Erythroblast (primary cell): ENCODE measurements at regions not wholly inside any gene's neighbourhood (a gene's known extent, or its start where the extent isn't known, plus 50 kb on each side); places are given as distances from the start of the nearest gene placed in this dataset.

Experiments
- DNase-seq, 2 experiments: peaks; one replicate each; lab custom pipeline; 2025; lab: John Stamatoyannopoulos, UW
- GATA1 ChIP-seq: IDR thresholded peaks from 2 replicates; pipeline ENCODE4 v1.6.1; 2011; ENCODE audit warnings: low read depth, mild to moderate bottlenecking, control low read depth, low read length, moderate library complexity
- POLR2A ChIP-seq: IDR thresholded peaks from 2 replicates; pipeline ENCODE4 v1.6.1; 2011; ENCODE audit warnings: mild to moderate bottlenecking, low read length

DNA sequence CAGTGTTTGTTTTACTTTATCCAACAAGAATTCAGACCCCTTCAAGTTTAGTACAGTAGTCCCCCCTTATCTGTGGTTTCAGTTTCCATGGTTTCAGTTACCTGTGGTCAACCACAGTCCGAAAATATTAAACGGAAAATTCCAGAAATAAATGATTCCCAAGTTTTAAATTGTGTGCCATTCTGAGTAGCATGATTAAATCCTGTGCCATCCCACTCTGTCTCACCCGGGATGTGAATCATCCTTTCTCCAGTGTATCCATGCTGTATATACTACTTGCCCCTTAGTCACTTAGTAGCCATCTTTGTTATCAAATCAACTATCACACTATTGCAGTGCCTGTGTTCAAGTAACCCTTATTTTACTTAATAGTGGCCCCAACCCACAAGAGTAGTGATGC is 153.8 kb upstream of the RASA1 start:
- TF ChIP-seq POLR2A (no peak), GATA1 (no peak)
- DNase-seq, result peak in 1 of 2 experiments; percentile 7

DNA sequence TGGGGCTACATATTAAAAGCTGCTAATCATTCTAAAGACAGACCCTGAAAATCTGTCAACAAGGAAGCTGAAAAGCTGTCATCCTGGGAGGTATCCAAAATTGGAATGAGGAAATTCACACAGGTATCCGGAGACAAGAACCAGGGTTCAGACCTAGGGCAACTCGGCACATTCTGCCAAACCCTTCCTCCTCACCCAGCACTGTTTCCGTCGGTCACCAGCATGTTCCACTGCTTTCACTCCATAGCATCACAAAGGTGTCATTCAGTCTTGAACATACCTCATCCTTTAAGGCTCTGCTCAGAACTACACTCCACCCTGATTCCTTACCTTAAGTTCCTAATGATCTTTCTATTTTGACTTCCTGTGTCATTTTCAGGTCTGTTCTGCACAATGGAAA is 153.1 kb upstream of the RASA1 start:
- no peak for TF ChIP-seq GATA1
- no peak for TF ChIP-seq POLR2A

DNA sequence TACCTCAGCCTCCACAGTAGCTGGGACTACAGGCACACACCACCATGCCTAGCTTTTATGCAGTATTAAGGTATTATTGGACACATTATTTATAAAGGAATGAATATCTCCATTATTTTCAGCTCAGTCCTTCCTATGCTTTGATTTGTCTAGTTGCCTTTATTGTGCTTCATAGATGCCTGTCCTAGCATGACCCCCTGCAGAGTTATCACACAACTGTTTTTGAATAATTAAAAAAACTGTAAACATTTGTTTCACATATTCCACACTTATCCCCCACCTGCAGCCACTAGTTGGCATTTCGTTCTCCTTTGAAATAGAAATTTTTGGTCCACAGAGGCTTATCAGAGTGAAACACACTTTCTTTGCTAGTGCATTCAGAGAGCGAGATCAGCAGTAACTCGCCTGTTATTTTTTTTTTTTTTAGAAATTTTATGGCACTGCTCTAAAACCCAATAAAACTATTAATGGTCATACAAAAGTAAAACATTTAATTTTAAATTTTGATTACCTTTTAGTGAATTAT is 151.8 kb upstream of the RASA1 start:
- no peak for TF ChIP-seq GATA1
- TF ChIP-seq POLR2A, result no peak
- peak; percentile 84 to 94 for DNase-seq

More for the DNA sequence above, 153.1 kb upstream of the RASA1 start:
- DNase-seq, result no peak

DNA sequence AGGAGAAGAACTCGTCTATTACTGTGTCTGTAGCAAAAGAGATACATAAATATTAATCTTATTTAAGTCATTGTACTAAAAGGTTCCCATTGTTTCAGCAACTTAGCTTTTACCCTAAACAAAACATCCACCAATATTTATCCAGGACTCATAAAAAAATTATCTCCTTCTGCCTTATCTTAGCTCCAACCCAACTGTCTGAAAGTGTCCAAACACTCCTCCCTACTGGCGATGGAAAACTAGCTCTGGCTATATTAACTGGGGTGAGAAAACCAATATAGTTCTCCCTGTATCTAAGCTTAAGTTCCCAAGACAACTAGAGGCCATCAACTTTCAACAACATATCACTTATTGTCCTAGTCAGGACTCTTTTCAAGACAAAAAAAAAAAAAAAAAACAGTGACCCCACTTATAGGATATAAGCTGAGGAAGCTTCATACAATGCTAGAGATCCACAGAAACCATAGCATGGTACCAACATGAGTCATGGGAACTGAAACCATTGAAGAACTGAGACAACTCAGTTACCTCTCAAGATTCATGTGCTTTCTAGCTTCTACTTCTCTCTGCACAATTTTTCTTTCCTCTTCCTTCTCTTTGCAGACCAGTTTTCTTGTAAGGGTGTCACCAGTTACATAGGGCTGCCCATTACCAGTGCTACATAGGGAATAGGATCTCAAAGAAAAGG is 150.7 kb upstream of the RASA1 start:
- DNase-seq, result peak; percentile 33 to 41
- TF ChIP-seq GATA1 (no peak), POLR2A (no peak)

DNA sequence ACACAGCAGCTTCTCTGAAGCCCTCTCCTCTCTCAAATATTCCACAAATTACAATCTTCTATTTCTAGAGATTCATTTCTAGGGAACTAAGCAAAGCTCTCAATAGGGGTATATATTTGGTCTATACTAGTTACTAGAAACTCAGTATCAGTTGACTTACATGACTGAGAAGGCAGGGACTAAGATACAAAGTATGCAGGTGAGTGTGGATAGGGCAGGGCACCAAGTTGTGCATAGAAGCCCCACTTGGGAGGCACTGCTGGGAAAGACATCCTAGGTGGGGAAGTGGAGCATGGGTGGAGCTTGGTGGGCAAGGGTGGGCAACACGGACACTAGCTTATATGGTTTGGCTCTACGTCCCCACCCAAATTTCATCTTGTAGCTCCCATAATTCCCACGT is 148.1 kb upstream of the RASA1 start:
- no peak for TF ChIP-seq GATA1
- TF ChIP-seq POLR2A, result no peak
- DNase-seq, result no peak

DNA sequence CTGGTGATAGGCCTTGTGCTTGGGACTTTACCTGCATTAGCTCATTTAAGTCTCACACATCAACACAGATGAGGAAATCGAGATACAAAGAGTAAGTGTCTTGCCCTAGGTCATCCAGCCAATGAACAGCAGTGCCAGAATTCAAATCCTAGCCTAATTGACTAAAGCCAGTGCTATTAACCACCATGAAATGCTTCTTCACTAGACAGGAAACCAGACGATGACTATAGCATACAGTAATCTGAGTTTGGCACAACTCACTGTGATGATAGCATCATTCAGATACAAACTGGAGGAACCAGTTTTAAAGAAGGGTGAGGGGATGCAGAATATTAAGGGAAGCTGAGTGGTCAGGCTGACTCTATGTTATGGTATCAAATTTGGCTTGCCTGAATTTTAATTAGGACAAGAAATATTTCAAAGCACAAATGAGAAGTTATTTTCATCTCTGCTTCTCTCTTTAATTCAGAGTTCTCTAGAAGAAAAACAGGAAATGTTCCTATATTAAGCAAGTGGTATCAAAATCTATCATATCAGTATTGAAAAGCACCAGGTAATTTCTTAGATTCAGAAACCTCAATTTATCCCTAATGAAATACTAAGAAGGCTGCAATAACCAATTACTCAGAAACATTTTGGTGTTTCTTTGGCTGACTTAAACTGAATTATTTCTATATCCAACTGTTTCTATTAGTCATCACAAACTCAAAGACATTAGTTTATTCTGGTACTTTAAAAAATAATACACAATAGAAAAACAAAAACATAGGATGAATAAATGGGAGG is 147.0 kb upstream of the RASA1 start:
- no peak for TF ChIP-seq GATA1
- no peak for TF ChIP-seq POLR2A
- no peak for DNase-seq

DNA sequence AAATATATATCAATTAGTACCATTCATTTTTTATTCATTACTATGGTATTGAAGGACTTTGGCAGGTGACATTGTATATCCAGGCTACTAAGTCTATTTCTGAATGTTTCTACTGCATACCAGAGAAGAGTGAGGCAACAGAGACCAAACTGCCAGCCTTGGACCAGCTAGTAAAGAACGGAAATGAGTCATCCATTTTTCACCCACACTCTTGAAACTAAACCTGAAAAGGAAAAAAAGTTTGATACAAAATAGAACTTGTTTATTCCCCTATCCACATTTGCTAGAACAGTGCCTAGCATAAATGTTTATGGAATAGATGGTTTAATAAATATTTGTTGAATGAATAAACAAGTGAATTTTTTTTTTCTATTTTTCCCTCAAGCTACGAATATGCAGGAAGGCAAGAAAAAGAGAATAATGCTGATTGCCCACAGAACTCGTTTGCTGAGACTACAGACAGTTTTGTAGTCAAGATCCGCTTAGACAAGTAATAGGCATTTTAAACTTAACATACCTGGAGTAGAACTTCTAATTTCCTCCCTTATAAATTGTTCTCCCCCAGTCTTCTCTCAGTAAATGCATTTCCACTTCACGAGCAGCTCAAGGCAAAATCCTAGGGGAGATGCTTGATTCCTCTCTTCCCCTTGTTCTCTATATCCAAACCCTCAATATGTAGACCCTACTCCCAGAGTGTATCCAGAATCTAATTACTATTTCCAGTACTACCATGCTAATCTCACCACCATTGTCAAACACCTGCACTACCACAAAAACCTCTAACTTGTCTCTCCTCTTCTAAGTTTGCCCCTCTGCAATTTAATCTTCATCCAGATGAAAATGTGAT is 146.2 kb upstream of the RASA1 start:
- TF ChIP-seq POLR2A (no peak), GATA1 (no peak)
- DNase-seq, result peak in 1 of 2 experiments; percentile 18

DNA sequence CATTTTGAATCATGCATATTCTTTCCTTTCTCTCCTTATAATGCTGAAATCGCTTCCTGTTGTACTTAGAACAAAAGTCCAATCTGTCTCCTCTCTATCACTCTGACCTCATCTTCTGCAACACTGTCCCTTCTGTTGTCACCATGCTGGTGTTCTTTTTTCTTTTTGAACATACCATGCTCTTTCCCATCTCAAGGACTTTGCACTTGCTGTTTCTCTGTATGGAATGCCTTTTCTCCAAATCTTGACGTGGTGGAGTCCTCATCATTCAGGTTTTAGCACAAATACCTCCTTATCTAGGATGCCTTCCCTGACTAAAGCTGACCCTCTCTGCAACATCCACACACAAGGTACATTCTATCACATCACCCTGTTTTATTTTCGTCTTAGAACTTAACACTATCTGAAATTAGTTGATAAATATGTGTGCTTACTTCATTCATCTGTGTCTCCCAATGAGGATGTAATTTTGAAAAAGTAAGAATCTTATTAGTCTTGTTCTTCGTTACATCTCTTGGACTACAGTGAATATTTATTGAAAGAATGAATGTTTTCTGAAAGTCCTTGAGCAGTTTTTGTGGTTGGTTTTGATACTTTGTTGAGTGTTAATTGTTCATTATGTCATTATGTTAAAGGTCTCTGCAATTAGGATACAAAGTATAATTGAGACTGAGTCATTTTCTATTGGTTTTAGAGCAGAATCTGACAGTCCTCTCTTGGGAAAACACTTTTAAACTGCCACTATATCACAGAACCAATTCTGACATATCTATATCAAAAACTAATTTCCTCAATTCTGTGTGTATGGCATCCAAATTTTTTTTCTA is 145.3 kb upstream of the RASA1 start:
- TF ChIP-seq POLR2A (no peak), GATA1 (no peak)
- no peak for DNase-seq

DNA sequence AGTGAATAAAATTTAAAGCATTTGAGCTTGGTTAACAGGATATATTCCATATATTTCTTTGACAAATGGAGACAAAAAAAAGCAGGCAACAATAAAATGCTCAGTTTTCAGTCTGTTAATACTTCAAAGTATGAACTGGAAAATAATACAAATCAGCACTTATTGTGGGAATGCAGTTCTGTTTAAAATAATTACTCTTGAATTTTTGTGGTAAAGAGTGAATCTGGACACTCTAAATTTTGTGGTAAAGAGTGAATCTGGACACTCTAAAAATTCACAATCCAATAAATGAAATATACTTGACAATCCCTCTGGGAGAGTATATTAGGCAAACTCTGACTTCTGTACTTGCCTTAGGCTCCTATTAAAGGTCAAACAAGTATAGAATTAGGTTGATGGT is 141.9 kb upstream of the RASA1 start:
- no peak for DNase-seq
- TF ChIP-seq GATA1, result no peak
- TF ChIP-seq POLR2A, result no peak

DNA sequence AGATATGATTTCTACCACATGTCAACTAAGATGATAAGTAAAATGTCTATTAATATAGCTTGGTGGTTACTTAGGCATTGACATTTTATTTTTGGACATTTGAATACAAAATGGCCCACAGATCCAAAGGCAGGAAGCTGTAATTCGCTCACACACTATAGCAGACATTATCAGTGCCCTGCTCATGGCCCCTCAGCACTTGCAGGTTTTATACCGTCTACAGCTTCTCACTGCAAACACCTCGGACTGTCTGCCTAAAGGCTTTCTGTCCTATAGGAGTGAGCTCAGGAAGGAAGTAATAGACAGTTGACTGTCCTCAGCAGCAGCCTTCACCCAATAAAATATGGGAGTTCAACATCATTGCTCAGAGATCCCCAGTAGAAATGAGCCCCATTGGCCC is 140.8 kb upstream of the RASA1 start:
- no peak for TF ChIP-seq GATA1
- no peak for TF ChIP-seq POLR2A
- no peak for DNase-seq

DNA sequence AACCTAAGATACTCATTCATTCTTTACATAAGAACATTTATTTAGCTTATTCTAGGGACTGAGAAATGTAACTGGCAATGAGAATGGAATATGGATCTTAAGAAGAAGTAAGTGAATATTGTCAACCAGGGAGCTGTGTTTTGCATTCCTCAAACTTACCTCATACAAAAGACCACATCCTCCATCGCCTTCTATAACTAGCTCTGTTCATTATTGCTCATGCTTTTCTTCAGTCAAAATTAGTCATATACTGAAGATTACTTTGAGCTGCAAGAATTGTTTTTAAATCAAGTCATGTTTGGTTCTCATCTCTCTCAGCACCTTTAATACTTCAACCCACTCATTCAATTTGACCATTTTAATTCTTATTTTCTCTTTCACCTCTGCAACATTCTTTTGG is 140.3 kb upstream of the RASA1 start:
- TF ChIP-seq GATA1, result no peak
- TF ChIP-seq POLR2A, result no peak
- DNase-seq, result no peak

DNA sequence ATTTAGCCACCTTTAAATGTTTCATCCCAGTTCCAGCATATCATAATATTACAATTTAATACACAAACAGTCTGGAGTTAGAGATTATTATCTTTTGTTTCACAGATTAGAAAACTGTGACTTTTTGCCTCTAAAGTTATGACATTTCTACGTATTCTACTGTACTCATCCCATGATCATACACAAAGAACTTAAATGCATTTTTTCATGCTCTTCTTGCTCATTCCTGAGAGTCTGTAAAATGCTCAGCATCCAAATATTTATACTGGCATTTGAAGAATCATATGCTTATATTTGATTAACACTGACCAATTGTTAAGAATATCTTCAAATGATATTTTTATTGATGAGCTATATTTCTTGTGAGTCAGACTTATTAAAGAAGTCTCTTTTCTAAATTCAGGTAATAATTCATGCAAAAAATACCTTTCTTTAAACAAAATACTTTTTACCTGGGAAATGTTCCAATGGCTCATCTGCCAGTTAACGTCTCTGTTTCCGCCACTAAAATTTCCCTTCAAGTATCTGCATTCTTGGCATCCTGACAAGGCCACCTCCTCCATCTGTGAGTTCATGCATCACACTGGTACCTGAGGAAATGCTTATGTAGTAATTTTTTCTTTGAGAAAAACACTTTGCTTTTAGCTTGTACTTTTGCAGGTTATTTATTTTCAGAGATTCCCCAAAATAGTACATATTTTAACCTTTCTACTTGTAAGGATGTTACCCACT is 139.6 kb upstream of the RASA1 start:
- no peak for DNase-seq

DNA sequence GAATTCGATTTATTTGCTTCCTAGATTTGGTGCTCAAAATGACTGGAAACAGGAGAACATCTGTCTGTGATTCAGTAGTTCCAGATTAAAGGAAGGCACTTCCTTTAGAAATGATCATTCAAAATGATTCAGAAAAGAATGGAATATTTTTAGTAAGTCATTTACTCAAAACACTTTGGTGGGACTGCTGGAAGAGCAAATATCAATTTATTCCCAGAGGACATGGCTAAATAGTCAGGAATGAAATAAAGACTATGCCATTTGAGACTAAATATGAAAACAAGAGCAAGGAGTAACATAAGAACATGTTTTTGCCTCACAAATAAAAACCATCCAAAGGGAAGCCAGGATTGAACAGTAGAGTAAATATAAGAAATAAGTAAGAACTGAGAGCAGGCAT is 138.6 kb upstream of the RASA1 start:
- DNase-seq, result no peak
- TF ChIP-seq GATA1 (no peak), POLR2A (no peak)

More for the DNA sequence above, 139.6 kb upstream of the RASA1 start:
- TF ChIP-seq POLR2A (no peak), GATA1 (no peak)
